Stimulated activated CD4-positive, alpha-beta T cell treated with anti-CD3 and anti-CD28 coated beads, Interleukin-1b, Interleukin-23, amount 100 ng/mL, for 48 hours (primary cell): ENCODE measurements at regions not wholly inside any gene's neighbourhood (a gene's known extent, or its start where the extent isn't known, plus 50 kb on each side); places are given as distances from the start of the nearest gene placed in this dataset.
"Not testable (repeated sequence)": the region's sequence is repeated elsewhere in the genome, so short reads cannot be mapped to it uniquely, and the experiment has no call there.

ENCODE experiments used
- DNase-seq: peaks from one replicate; pipeline ENCODE4 v3.0.0-alpha.2; 2020

- DNase-seq = no peak
Measured at GRCh38 chr10:7026818-7027217, 384.0 kb downstream of the SFMBT2 start.

DNA sequence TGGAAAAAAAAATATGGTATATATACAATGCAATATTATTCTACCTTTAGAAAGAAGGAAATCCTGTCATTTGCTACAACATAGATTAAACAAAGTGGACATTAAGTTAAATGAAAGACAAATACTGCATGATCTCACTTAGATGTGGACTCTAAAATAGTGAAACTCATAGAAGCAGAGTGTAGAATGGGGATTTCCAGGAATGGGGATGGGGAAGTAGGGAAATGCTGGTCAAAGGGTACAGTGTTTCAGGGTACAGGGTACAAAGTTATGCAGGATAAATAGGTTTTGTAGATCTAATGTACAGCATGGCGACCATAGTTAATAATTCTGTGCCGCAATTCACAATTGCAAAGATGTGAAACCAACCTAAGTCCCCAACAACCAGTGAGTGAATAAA, 385.5 kb downstream of the SFMBT2 start:
- no peak for DNase-seq

GRCh38 chr10:7015457-7015856, 395.4 kb downstream of the SFMBT2 start:
- DNase-seq = no peak

DNA sequence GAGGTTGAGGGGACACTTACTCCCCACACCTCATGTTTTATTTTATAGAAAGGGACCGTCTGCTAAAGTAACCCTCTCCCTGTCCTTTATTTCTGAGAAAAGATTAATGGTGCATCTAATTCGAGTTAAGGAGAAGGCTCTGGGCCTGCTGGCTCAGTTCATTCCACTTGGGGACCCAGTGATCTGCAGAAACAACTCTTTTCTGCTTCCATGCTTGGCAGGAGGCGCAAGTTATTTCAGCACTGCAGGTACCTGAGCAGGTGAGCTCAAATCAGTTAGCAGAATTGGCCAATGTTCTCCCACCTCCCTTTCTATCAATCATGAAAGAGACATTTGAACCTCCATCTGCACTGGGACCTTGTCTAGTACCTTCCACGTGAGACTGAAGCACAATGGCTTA, 396.1 kb downstream of the SFMBT2 start:
- no peak for DNase-seq

DNA sequence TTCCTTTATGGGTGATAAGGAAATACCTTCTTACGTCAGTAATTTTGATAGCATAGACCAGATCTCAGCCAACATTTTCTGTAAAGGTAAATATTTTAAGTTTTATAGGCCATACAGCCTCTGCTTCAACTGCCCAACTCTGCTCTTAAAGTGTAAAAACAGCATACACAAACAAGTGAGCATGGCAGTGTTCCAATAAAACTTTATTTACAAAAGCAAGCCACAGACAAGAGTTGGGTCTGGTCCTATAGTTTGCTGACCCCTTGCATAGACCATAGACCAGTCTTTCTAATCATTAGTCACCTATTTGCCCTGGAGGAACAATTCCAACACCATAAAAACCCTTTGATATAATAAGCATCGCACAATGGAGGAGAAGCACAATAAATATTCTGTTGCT, 398.8 kb downstream of the SFMBT2 start:
- DNase-seq = no peak

- no peak for DNase-seq
Measured at GRCh38 chr10:7008645-7009044, 402.2 kb downstream of the SFMBT2 start.

DNA sequence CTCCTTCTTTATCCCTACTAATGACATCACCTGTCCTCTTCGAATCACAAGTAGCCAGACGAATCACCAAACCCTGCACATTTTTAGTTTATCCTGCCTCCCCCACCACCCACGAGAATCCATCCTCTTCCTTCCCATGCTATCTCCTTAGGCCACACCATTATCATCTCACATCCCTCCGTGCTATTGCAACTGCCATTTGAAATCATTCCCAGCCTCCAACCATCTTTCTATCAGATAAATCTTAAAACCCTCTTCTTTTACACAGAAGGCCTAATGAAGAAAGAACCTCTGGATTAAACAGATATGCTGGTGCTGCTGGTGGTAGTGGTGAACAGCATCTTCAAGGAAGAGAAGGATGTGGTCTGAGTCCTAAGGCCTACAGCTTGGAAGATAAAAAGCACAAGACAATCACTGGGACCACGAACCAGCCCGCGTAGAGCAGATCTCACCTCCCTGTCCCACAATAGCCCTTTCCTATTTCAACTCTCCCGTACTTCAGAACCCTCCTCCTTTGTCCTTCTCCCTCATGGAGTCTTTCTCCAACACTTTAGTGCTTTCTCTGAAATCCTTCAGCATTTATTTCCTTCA, 403.1 kb downstream of the SFMBT2 start:
- DNase-seq = no peak

DNA sequence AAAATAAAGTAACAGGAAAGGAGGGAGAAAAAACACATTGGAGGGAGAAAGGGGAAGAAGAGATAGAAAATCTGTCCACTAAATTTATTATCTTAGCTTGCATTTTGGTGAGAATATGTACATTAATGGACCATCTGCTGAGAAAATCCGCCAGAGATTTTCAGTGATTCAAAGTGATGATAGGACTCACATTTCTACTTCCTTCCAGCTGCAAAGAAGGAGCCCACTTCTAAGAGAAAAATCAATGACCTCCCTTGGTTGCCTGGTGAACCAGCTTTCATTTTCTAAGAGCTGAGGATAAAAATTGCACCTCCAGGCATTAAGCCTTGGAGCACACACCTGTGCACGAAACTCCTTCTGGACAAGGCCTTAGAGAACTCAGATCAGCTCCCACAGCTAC, 404.3 kb downstream of the SFMBT2 start:
- DNase-seq = no peak

DNA sequence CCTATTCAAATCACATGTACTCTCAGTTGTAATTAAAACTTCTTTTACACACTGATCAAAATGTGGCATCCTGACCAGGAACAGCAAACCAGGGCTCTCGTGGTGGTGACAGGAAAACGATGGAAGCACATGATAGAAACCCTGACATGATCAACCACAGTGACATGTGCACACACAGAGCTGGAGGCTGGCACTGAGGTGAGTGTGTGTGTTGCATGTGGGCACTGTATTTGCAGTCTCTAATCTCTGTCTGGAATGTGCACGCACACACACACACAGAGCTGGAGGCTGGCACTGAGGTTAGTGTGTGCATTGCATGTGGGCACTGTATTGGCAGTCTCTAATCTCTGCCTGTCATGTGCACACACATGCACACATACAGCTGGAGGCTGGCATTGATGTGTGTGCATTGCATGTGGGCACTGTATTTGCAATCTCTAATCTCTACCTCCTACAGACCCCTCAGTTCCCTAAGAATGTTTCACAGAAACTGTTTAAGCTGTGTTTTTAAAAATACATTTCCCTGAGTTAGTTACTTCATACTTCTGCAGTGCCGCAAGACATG, 406.9 kb downstream of the SFMBT2 start:
- no peak for DNase-seq

DNA sequence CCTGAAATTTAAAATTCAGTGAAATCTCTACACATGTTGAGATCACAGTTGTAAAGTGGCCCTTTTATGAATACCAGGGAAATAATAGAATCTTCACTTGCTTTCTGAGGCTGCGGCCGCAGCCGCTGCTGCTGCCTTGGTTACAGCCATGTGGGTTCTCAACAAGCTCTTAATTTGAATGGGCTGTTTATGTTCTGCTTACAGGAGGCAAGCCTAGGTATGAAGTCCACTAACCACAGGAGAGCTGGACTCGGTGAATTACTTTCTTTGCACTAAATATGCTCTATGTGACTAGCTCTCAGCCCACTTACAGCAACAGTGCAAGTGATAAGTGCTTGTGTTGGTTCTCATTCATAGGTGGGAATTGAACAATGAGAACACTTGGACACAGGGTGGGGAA, 410.8 kb downstream of the SFMBT2 start:
- no peak for DNase-seq

DNA sequence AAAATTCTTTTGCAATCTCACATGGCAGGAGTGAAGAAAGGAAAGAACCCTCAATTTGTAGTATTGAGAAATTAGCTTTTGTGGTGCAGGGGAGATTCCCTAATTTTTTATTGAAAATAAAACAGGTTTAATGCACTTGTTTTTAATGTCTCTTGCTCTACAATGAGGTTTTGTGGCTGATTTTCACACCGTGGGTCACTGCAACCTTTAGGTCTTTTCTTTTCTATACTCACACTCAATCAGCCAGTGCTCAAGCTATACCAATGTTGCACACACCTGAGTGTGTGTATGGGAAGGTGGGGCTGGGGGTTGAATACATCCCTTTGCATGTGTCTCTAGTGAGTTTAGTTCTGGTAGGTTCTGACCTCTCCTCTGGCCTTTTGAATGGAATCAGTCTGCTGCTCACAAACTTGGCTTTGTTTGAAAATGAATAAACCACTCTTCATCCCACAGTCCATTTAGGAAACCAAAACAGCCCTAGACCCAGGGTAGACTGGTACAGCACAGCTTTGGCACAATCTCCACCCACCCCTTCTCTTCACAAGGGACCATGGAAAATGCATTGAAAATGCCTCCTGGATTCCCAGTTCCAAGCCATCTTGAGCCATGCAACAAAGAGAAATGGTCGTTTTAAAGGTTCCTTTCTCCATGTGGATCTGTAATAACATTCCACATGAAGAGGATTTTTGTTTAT, 411.5 kb downstream of the SFMBT2 start:
- DNase-seq = no peak

- no peak for DNase-seq
Measured at GRCh38 chr10:6997509-6997908, 413.3 kb downstream of the SFMBT2 start.

- no peak for DNase-seq
Measured at GRCh38 chr10:6996431-6996830, 414.4 kb downstream of the SFMBT2 start.

GRCh38 chr10:6995831-6996230, 415.0 kb downstream of the SFMBT2 start:
- DNase-seq = no peak

GRCh38 chr10:6995341-6995740, 415.3 kb upstream of the PRKCQ start:
- no peak for DNase-seq

GRCh38 chr10:6990891-6991290, 410.8 kb upstream of the PRKCQ start:
- no peak for DNase-seq

GRCh38 chr10:6988654-6989053, 408.6 kb upstream of the PRKCQ start:
- peak; percentile 19 for DNase-seq

GRCh38 chr10:6987536-6987945, 407.5 kb upstream of the PRKCQ start:
- no peak for DNase-seq

- DNase-seq = no peak
Measured at GRCh38 chr10:6986927-6987326, 406.9 kb upstream of the PRKCQ start.

DNA sequence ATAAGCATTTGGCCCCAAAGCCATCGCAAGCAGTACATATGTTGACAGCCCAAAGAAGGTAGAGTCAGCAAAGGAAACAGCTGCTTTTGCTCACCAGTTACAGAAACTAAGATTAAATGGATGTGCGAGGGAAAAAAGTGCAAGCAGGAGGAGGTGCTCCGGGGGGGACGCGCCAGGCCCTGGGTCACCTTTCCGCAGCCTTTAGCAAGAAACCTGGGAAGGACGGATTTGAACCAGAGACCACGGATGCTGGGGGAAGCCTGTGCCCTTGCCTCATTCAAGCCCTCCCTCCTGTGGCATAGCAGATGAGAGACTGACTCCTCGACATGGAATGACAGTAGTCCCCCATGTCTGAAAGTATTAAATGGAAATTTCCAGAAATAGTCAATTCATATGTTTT, 405.6 kb upstream of the PRKCQ start:
- DNase-seq = no peak

GRCh38 chr10:6984971-6985370, 404.9 kb upstream of the PRKCQ start:
- DNase-seq = no peak

DNA sequence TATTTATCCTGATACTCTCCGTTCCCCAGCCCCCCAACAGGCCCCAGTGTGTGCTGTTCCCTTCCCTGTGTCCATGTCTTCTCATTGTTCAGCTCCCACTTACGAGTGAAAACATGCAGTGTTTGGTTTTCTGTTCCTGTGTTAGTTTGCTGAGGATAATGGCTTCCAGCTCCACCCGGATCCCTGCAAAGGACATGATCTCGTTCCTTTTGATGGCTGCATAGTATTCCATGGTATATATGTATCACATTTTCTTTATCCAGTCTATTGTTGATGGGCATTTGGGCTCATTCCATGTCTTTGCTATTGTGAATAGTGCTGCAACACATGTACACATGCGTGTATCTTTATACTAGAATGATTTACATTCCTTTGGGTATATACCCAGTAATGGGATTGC, 403.9 kb upstream of the PRKCQ start:
- DNase-seq = not testable (repeated sequence)

- DNase-seq = no peak
Measured at GRCh38 chr10:6980353-6980752, 400.3 kb upstream of the PRKCQ start.

DNA sequence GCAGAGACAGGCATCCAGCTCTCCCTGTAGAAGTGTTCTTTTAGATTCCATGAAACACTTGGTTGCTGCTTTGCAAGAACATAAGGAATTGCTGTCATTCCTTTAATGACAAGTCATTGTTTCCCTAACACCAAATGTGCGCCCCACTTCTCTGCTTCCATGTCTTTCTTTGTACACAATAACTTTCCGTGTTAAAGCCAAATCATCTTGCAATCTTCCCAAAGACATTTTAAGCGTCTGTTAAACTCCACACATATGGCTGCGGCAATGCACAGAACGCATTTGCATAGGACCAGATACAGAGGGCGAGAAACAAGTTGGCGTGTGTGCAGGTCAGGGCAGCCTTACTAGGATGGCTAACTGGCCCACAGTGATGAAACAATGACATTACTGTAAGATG, 399.3 kb upstream of the PRKCQ start:
- no peak for DNase-seq

DNA sequence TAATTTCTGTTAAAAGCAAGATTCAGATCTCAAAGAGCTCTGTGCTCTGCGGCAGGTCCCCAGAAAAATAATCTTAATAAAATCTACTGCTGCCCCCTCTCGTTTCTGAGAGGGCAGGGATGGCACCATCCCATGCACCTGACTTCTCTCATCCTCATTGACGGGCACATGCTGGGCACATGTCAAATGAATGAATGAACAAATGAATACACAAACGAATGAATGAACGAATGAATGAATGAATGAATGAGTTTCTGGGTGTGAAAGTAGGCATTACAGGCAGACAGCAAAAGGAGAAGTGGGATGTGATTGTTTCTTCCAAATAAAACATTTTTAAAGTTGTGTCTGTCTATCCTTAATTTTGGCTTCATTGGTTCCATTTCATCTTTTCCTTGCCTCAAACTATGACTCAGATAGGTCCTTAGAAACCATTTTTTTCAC, 398.1 kb upstream of the PRKCQ start:
- no peak for DNase-seq
